ENCODE measurements at regions not wholly inside any gene's neighbourhood (a gene's known extent, or its start where the extent isn't known, plus 50 kb on each side); places are given as distances from the start of the nearest gene placed in this dataset.

DNA sequence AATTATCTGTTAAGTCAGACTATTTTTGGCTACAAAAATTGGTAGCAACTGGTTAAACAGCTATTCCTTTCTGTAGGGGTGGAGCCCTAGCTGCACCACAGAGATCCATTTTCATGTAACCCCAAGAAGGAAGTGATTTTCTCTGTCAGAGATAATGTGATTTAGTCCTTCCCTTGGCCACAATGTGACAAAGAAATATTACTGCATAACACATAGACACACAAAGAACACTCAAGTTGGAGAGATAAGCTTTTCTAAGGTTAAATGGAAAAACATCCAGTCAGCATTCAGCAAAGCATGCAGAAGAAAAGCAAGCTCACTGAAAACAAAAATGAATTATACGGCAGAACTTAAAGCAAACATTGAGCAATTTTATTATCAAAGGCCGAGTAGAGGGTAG, 227.8 kb upstream of the CDH9 start:
- no peak for ATAC-seq
- no peak for DNase-seq
- Mint-ChIP-seq H3K27me3 (no peaks in the 10 kb centered on the region), H3K4me1 (no peaks in the 10 kb centered on the region), H3K4me3 (no peak overlapping the region), H3K27ac (no peak overlapping the region), H3K9me3 (peaks cover 14 to 27% of the 10 kb centered on the region in 2 donors)

DNA sequence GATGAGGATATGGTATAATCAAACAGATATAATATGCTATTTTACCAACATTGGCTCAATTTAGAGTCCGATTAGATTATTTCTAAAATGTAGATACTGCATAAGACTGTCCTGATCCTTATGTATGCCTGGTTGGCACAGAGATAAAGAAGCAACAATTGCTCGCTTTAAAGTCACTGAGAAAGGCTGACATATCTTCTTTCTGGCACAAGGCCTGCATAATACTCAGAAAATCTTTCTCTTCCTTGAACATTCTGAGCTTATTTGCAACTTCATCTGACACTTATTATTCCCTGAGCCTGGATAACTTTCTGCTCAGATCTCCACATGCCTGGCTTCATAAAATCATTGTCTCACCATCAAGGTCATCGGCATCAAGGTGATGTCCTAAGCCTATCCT, 219.3 kb upstream of the CDH9 start:
- Mint-ChIP-seq H3K4me1 (no peaks in the 10 kb centered on the region), H3K27me3 (no peaks in the 10 kb centered on the region), H3K9me3 (peaks cover 20 to 28% of the 10 kb centered on the region in 2 donors), H3K4me3 (no peak overlapping the region), H3K27ac (no peak overlapping the region)
- DNase-seq (no peak), ATAC-seq (no peak)

DNA sequence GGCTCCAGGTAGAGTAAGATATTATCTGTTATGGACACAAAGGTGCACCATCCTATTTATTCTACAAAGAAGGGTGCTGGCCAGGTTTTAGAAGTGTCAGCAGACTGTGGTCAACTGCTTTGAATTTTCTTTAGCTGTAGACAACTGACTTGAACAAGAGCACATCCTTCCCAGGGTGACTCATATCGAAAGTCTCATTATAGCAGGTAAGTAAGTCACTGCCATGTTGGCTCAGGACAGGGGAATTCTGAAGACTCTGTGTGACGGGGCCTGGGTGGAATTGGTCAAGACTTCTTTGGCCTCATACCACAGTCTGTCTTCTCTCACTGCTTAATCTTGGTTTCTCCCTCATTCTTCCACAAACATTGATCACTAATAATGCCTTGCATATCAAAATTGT, 214.5 kb upstream of the CDH9 start:
- DNase-seq: no peak

GRCh38 chr5:27242258-27242626, 203.9 kb upstream of the CDH9 start:
- Mint-ChIP-seq H3K4me1 (no peaks in the 10 kb centered on the region), H3K27ac (no peak overlapping the region), H3K4me3 (no peak overlapping the region), H3K27me3 (no peaks in the 10 kb centered on the region), H3K9me3 (peaks cover 4 to 14% of the 10 kb centered on the region in 2 donors)
- DNase-seq: no peak
- no peak for ATAC-seq

More for the DNA sequence above, 214.5 kb upstream of the CDH9 start:
- H3K4me3 Mint-ChIP-seq: no peak overlapping the region
- H3K9me3 Mint-ChIP-seq: peaks cover 11 to 12% of the 10 kb centered on the region in 2 donors
- no peak for ATAC-seq
- no peaks in the 10 kb centered on the region for H3K27me3 Mint-ChIP-seq
- H3K4me1 Mint-ChIP-seq: no peaks in the 10 kb centered on the region
- no peak overlapping the region for H3K27ac Mint-ChIP-seq

- Mint-ChIP-seq H3K9me3 (peaks cover 4 to 14% of the 10 kb centered on the region in 2 donors), H3K27me3 (no peaks in the 10 kb centered on the region), H3K27ac (no peak overlapping the region), H3K4me3 (no peak overlapping the region), H3K4me1 (no peaks in the 10 kb centered on the region)
- no peak for DNase-seq
- ATAC-seq: no peak
Measured at GRCh38 chr5:27241564-27242257, 203.3 kb upstream of the CDH9 start.

DNA sequence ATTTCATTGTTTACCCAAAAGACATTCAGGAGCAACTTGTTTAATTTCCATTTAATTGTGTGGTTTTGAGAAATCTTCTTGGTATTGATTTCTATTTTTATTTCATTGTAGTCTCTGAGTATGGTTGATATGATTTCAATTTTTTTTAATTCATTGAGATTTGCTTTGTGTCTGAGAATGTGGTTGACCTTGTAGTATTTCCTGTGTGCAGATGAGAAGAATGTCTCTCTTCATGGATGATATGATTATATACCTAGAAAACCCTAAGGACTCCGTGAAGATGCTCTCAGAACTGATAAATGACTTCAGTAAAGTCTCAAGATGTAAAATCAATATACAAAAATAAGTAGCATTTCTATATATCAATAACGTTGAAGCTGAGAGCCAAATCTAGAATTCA, 202.4 kb upstream of the CDH9 start:
- DNase-seq (no peak), ATAC-seq (no peak)
- no peaks in the 10 kb centered on the region for H3K4me1 Mint-ChIP-seq
- H3K9me3 Mint-ChIP-seq: peaks cover 4 to 14% of the 10 kb centered on the region in 2 donors
- H3K27ac Mint-ChIP-seq: no peak overlapping the region
- H3K27me3 Mint-ChIP-seq: no peaks in the 10 kb centered on the region
- H3K4me3 Mint-ChIP-seq: no peak overlapping the region

- H3K27me3 Mint-ChIP-seq: no peaks in the 10 kb centered on the region
- no peak overlapping the region for H3K4me3 Mint-ChIP-seq
- H3K4me1 Mint-ChIP-seq: no peaks in the 10 kb centered on the region
- H3K9me3 Mint-ChIP-seq: peaks cover 3 to 7% of the 10 kb centered on the region in 2 donors
- ATAC-seq (no peak), DNase-seq (no peak)
- H3K27ac Mint-ChIP-seq: no peak overlapping the region
Measured at GRCh38 chr5:27234916-27235315, 196.5 kb upstream of the CDH9 start.

- no peak overlapping the region for H3K4me3 Mint-ChIP-seq
- H3K27ac Mint-ChIP-seq: no peak overlapping the region
- no peaks in the 10 kb centered on the region for H3K4me1 Mint-ChIP-seq
- DNase-seq (no peak), ATAC-seq (no peak)
- no peaks in the 10 kb centered on the region for H3K27me3 Mint-ChIP-seq
- H3K9me3 Mint-ChIP-seq: peaks cover 4 to 16% of the 10 kb centered on the region in 2 donors
Measured at GRCh38 chr5:27221410-27221809, 183.0 kb upstream of the CDH9 start.

DNA sequence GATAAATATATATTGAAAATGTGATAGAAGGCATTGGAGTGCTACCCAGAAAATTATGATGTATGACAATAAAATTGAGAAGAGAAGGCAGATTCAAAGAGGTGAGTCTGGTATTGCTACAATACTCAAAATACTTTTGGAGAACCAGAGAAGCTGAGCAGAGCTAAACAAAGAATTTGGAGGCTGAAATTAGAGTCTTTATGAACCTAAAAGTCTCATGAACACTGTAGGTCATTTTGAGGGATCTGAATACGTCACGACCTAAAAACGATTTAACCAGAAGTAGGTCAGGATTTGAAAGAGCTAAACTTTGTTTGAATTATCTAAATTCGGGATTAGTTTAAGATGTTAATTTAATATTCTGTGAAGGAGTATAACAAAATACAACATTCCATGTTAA, 182.4 kb upstream of the CDH9 start:
- ATAC-seq (no peak), DNase-seq (no peak)
- peaks cover 4 to 10% of the 10 kb centered on the region in 2 donors for H3K9me3 Mint-ChIP-seq
- no peak overlapping the region for H3K27ac Mint-ChIP-seq
- H3K27me3 Mint-ChIP-seq: no peaks in the 10 kb centered on the region
- no peak overlapping the region for H3K4me3 Mint-ChIP-seq
- no peaks in the 10 kb centered on the region for H3K4me1 Mint-ChIP-seq

- Mint-ChIP-seq H3K27ac (no peak overlapping the region), H3K27me3 (no peaks in the 10 kb centered on the region), H3K4me3 (no peak overlapping the region)
Measured at GRCh38 chr5:27217977-27218376, 179.6 kb upstream of the CDH9 start.

DNA sequence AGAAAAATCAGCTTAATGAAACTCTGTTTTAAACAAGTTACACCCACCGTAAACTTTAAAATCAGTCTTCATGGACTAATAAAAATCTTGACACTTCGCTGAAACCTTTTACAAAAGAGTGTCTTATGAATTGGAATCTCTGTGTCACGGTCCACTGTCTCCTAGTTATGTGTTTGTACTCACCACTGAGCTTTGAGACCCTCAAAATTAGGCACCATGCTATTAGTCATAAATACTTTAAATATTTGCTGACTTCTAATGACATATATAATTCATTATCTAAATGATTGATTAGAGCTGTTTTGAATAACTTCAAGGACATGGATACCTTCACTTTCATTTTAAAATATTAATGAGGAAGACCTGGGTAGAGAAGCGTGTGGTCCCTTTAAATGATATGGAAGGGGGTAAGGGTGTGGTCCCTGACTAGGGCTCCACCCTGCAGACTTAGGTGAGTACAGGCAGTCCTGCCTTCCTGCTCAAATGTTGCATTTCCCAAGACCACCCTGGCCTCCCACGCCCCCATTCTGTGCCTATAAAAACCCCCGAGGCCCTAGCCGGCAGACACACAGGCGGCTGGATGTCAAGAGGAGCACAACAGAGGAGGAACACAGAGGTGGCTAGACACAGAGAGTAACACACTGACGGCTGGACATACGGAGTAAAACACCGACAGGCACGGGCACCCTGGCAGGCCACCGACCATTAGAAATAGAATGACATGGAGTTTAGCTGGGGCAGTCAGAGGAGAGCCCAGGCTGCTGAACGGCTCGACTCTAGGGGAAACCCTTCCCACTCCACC, 179.0 kb upstream of the CDH9 start:
- Mint-ChIP-seq H3K9me3 (peaks cover 9 to 14% of the 10 kb centered on the region in 2 donors), H3K27ac (no peak overlapping the region), H3K27me3 (no peaks in the 10 kb centered on the region), H3K4me3 (no peak overlapping the region), H3K4me1 (no peaks in the 10 kb centered on the region)
- no peak for DNase-seq
- no peak for ATAC-seq

More at GRCh38 chr5:27217977-27218376, 179.6 kb upstream of the CDH9 start:
- DNase-seq (no peak), ATAC-seq (no peak)
- peaks cover 9 to 14% of the 10 kb centered on the region in 2 donors for H3K9me3 Mint-ChIP-seq
- H3K4me1 Mint-ChIP-seq: no peaks in the 10 kb centered on the region

DNA sequence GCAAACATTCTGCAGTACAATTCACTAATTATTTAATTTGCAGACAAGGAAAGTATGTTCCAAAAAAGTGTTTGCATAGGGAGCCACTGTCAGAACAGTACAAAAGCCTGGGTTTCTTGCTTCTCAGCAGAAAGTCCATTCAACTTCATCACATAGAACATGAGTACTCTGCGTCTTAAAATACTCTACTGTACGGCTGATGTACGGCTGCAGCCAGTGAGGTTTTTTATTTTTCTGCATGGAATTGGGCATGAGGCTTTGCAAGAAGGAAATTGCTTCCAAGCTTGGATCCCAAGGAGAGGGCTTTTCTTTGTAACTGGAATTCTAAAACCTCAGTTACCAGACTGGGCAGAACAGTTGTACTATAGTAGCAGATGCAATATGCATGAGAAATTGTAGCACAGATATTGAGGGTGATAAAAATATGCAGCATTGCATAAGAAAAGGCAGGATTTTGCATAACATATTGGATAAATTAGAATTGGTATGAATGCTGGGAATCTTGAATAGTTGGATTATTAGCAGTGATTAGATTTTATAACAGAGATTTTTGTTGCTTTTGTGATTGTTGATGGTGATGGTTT, 178.1 kb upstream of the CDH9 start:
- Mint-ChIP-seq H3K27me3 (no peaks in the 10 kb centered on the region), H3K4me3 (no peak overlapping the region), H3K4me1 (no peaks in the 10 kb centered on the region), H3K27ac (no peak overlapping the region), H3K9me3 (peaks cover 9 to 14% of the 10 kb centered on the region in 2 donors)
- DNase-seq (no peak), ATAC-seq (no peak)

DNA sequence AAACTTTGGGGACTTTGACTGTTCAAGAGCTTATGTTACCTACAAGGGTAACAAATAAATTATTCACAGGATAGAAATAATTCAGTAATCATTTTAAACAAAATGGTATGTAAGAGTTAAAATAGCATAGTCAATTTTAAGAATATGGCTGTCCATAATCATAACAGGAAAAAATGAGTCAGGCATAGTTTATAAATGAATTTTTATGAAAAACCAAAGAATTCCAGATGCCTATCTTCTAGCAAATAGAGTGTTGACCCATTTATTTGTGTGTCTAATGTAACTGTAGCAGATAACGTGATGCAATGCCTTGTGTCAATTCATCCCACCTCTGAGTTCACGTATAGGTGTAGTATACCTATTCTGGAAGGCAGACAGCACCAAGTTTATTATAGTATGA, 169.7 kb upstream of the CDH9 start:
- H3K27ac Mint-ChIP-seq: no peak overlapping the region
- peaks cover 19 to 28% of the 10 kb centered on the region in 2 donors for H3K9me3 Mint-ChIP-seq
- H3K4me1 Mint-ChIP-seq: no peaks in the 10 kb centered on the region
- no peak for ATAC-seq
- H3K27me3 Mint-ChIP-seq: no peaks in the 10 kb centered on the region
- DNase-seq: no peak
- no peak overlapping the region for H3K4me3 Mint-ChIP-seq

DNA sequence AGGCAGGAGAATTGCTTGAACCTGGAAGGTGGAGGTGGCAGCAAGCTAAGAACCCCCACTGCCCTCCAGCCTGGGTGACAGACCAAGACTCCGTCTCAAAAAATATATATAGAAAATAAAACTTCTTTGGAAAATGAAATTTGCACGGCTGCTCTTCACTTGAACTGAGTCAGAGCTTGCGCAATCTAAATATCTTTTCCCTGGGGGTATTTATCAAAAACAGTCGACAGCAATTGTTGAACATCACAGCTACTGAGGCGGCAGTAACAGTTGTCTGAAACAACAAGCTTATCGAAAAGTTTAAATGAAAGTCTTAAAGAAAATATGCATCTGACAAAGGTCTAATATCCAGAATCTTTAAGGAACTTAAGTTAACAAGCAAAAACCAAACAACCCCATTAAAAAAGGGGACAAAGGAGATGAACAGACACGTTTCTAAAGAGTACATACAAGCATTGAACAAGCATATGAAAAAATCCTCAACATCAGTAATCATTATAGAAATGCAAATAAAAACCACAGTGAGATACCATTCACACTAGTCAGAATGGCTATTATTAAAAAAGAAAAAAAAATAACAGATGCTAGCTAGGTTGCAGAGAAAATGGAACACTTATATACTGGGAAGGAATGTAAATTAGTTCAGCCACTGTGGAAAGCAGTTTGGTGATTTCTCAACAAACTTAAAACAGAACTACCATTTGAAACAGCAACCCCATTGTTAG, 153.6 kb upstream of the CDH9 start:
- DNase-seq (no peak), ATAC-seq (no peak)
- Mint-ChIP-seq H3K4me1 (no peaks in the 10 kb centered on the region), H3K9me3 (peaks cover 5 to 16% of the 10 kb centered on the region in 2 donors), H3K27me3 (no peaks in the 10 kb centered on the region), H3K27ac (no peak overlapping the region), H3K4me3 (no peak overlapping the region)

GRCh38 chr5:27172693-27173092, 134.3 kb upstream of the CDH9 start:
- H3K9me3 Mint-ChIP-seq: no peaks in the 10 kb centered on the region
- no peak overlapping the region for H3K27ac Mint-ChIP-seq
- no peak overlapping the region for H3K4me3 Mint-ChIP-seq
- no peaks in the 10 kb centered on the region for H3K27me3 Mint-ChIP-seq
- no peaks in the 10 kb centered on the region for H3K4me1 Mint-ChIP-seq
- no peak for DNase-seq
- ATAC-seq: no peak
